Prostate gland (tissue), 2 donors: ENCODE measurements at regions not wholly inside any gene's neighbourhood (a gene's known extent, or its start where the extent isn't known, plus 50 kb on each side); places are given as distances from the start of the nearest gene placed in this dataset.

ENCODE experiments used
- DNase-seq: peaks from one replicate; pipeline ENCODE4 v3.0.0-alpha.2; 2019; ENCODE audit warnings: low spot score
- H3K27ac ChIP-seq, 2 donors: fragments of 200-600 bp; sonication (generic); 2 replicates each; pipeline ENCODE4 v1.5.1; 2017 to 2019
- H3K27me3 ChIP-seq: fragments of 200-600 bp; sonication (generic); replicated peaks from 2 replicates; pipeline ENCODE4 v1.5.1; 2019; ENCODE audit not compliant: insufficient read depth
- H3K36me3 ChIP-seq, 2 donors: fragments of 200-600 bp; sonication (generic); 1 replicate in 1 of 2; 2 replicates in 1 of 2; pipeline versions ENCODE4 v1.5.1 to v1.8.1; 2017 to 2019
- H3K4me1 ChIP-seq: fragments of 200-600 bp; sonication (generic); replicated peaks from 2 replicates; pipeline ENCODE4 v1.5.1; 2019
- H3K4me3 ChIP-seq, 2 donors: fragments of 200-600 bp; sonication (generic); 2 replicates each; pipeline ENCODE4 v1.5.1; 2017 to 2019
- H3K9me3 ChIP-seq: fragments of 200-600 bp; sonication (generic); 2 replicates; pipeline ENCODE4 v1.5.1; 2017
- POLR2A ChIP-seq: fragments of 450-650 bp; IDR thresholded peaks from one replicate; pipeline ENCODE4 v1.6.1; 2016; ENCODE audit warnings: antibody characterized with exemption, mild to moderate bottlenecking
- POLR2AphosphoS5 ChIP-seq: sonication (generic); formaldehyde crosslinking; IDR thresholded peaks from one replicate; pipeline ENCODE4 v1.6.1; 2017; ENCODE audit warnings: antibody characterized with exemption
- WGBS: methylation state at CpG from one replicate; pipeline ENCODE4 v1.1.5; 2018; 5-methylcytosine and 5-hydroxymethylcytosine counted together
- intact Hi-C: fragments of 100-400 bp; cut with DNase I; formaldehyde crosslinking; loops from one replicate; pipeline ENCODE4 v1.14.2; 2022
- TF ChIP-seq, protein P1 (sequence below), 4 experiments: fragments of 200-600 bp in 2 of 4; fragments of 450-650 bp in 2 of 4; sonication (generic) in 2 of 4; IDR thresholded peaks; 1 replicate in 3 of 4; 2 replicates in 1 of 4; pipeline ENCODE4 v1.5.1; 2016 to 2019; ENCODE audit warnings: antibody characterized with exemption in 4 of 4, mild to moderate bottlenecking in 2 of 4, moderate library complexity in 2 of 4

- Histone ChIP-seq H3K4me3 (no peak overlapping the region), H3K9me3 (no peaks in the 10 kb centered on the region), H3K4me1 (no peaks in the 10 kb centered on the region), H3K36me3 (no peaks in the 10 kb centered on the region), H3K27me3 (no peaks in the 10 kb centered on the region), H3K27ac (no peak overlapping the region)
- 43% methylated on average over 2 of the region's 2 CpGs for WGBS
- DNase-seq: no peak
- no peak for TF ChIP-seq POLR2A
- TF ChIP-seq, protein P1, sequence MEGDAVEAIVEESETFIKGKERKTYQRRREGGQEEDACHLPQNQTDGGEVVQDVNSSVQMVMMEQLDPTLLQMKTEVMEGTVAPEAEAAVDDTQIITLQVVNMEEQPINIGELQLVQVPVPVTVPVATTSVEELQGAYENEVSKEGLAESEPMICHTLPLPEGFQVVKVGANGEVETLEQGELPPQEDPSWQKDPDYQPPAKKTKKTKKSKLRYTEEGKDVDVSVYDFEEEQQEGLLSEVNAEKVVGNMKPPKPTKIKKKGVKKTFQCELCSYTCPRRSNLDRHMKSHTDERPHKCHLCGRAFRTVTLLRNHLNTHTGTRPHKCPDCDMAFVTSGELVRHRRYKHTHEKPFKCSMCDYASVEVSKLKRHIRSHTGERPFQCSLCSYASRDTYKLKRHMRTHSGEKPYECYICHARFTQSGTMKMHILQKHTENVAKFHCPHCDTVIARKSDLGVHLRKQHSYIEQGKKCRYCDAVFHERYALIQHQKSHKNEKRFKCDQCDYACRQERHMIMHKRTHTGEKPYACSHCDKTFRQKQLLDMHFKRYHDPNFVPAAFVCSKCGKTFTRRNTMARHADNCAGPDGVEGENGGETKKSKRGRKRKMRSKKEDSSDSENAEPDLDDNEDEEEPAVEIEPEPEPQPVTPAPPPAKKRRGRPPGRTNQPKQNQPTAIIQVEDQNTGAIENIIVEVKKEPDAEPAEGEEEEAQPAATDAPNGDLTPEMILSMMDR (IDR thresholded peaks at IDR 0.05): no peak
- no peak for TF ChIP-seq POLR2AphosphoS5
- intact Hi-C loops: no loop called here
These were observed 156.7 kb downstream of the SYK start for GRCh38 chr9:90958328-90958727.

- Histone ChIP-seq H3K27me3 (no peaks in the 10 kb centered on the region), H3K36me3 (no peaks in the 10 kb centered on the region), H3K9me3 (no peaks in the 10 kb centered on the region), H3K4me1 (no peaks in the 10 kb centered on the region), H3K4me3 (no peak overlapping the region), H3K27ac (no peak overlapping the region)
- WGBS: 71% methylated on average over 5 of the region's 5 CpGs
- intact Hi-C loops: no loop called here
- no peak for DNase-seq
- TF ChIP-seq POLR2A: no peak
- TF ChIP-seq, protein P1 (IDR thresholded peaks at IDR 0.05): no peak
- no peak for TF ChIP-seq POLR2AphosphoS5
These were observed 159.3 kb downstream of the SYK start for GRCh38 chr9:90960941-90961340.

- no peaks in the 10 kb centered on the region for H3K27me3 ChIP-seq
- no peaks in the 10 kb centered on the region for H3K9me3 ChIP-seq
- intact Hi-C loops: no loop called here
- no peak for DNase-seq
- no peaks in the 10 kb centered on the region for H3K4me1 ChIP-seq
- H3K27ac ChIP-seq: no peak overlapping the region
- no peak overlapping the region for H3K4me3 ChIP-seq
- 37% methylated on average over 10 of the region's 10 CpGs for WGBS
- no peaks in the 10 kb centered on the region for H3K36me3 ChIP-seq
- TF ChIP-seq POLR2AphosphoS5 (no peak), POLR2A (no peak)
- TF ChIP-seq, protein P1 (IDR thresholded peaks at IDR 0.05): no peak
These were observed 159.8 kb downstream of the SYK start for GRCh38 chr9:90961375-90961774.

GRCh38 chr9:90964101-90965020 is 162.7 kb downstream of the SYK start:
- 68% methylated on average over 26 of the region's 26 CpGs for WGBS
- Histone ChIP-seq H3K27me3 (no peaks in the 10 kb centered on the region), H3K36me3 (no peaks in the 10 kb centered on the region), H3K4me3 (no peak overlapping the region), H3K27ac (peak overlapping the region in 1 of 2 donors; percentile 20), H3K4me1 (no peaks in the 10 kb centered on the region), H3K9me3 (no peaks in the 10 kb centered on the region)
- no peak for DNase-seq
- TF ChIP-seq POLR2A: no peak
- TF ChIP-seq, protein P1 (IDR thresholded peaks at IDR 0.05): no peak
- TF ChIP-seq POLR2AphosphoS5: no peak
- intact Hi-C loops: no loop called here
